BLaER1 (cell line): ENCODE measurements at regions not wholly inside any gene's neighbourhood (a gene's known extent, or its start where the extent isn't known, plus 50 kb on each side); places are given as distances from the start of the nearest gene placed in this dataset.

Experiments used
- H3K27ac ChIP-seq: shearing (Covaris generic); formaldehyde crosslinking; 2 replicates; pipeline ENCODE4 v1.8.1; 2022
- H3K27me3 ChIP-seq: shearing (Covaris generic); formaldehyde crosslinking; 2 replicates; pipeline ENCODE4 v1.8.1; 2022
- H3K36me3 ChIP-seq: shearing (Covaris generic); formaldehyde crosslinking; 2 replicates; pipeline ENCODE4 v1.8.1; 2022
- H3K4me1 ChIP-seq: shearing (Covaris generic); formaldehyde crosslinking; 2 replicates; pipeline ENCODE4 v1.8.1; 2022
- H3K4me2 ChIP-seq: shearing (Covaris generic); formaldehyde crosslinking; 2 replicates; pipeline ENCODE4 v1.8.1; 2022
- H3K4me3 ChIP-seq: shearing (Covaris generic); formaldehyde crosslinking; 2 replicates; pipeline ENCODE4 v1.8.1; 2022
- H3K9ac ChIP-seq: shearing (Covaris generic); formaldehyde crosslinking; 2 replicates; pipeline ENCODE4 v1.8.1; 2022
- H3K9me3 ChIP-seq: shearing (Covaris generic); formaldehyde crosslinking; 2 replicates; pipeline ENCODE4 v1.8.1; 2022
- H4K20me1 ChIP-seq: shearing (Covaris generic); formaldehyde crosslinking; 2 replicates; pipeline ENCODE4 v1.8.1; 2022
- Cebpa-rat ChIP-seq: shearing (Covaris generic); IDR thresholded peaks from 2 replicates; pipeline ENCODE4 v1.8.1; 2022

- TF ChIP-seq Cebpa-rat, result no peak
- Histone ChIP-seq H3K36me3 (no peaks in the 10 kb centered on the region), H3K4me1 (no peaks in the 10 kb centered on the region), H3K9me3 (no peaks in the 10 kb centered on the region), H4K20me1 (no peaks in the 10 kb centered on the region), H3K9ac (no peak overlapping the region), H3K27ac (no peak overlapping the region), H3K4me3 (no peak overlapping the region), H3K4me2 (no peak overlapping the region), H3K27me3 (no peaks in the 10 kb centered on the region)
Measured at GRCh38 chr4:13705521-13706041, 78.1 kb upstream of the BOD1L1 start.

- no peaks in the 10 kb centered on the region for H3K4me1 ChIP-seq
- no peaks in the 10 kb centered on the region for H3K27me3 ChIP-seq
- H3K9ac ChIP-seq, result no peak overlapping the region
- no peak overlapping the region for H3K4me3 ChIP-seq
- H3K36me3 ChIP-seq, result no peaks in the 10 kb centered on the region
- no peak for TF ChIP-seq Cebpa-rat
- no peak overlapping the region for H3K27ac ChIP-seq
- H4K20me1 ChIP-seq, result no peaks in the 10 kb centered on the region
- no peaks in the 10 kb centered on the region for H3K9me3 ChIP-seq
- H3K4me2 ChIP-seq, result no peak overlapping the region
Measured at GRCh38 chr4:13706120-13706519, 78.6 kb upstream of the BOD1L1 start.

DNA sequence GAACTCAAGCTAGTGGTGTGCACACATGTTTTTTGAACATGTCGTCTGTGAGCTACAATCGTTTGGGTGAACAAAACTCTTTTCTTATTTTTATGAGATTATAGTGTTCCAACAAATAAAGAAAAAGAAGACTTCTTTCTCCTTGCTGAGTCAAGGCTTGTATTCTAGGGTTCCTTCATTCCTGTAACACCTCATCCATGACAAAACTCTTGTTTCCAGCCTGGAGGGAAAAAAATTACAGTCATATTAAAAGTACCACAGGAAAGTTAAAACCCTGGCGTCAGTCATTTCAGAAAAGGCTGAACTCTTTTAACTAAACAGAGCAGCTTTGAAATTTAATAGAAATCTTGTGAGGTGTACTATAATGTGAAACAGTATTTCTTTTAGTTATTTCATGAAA, 79.2 kb upstream of the BOD1L1 start:
- Histone ChIP-seq H3K36me3 (no peaks in the 10 kb centered on the region), H3K4me2 (no peak overlapping the region), H3K4me1 (no peaks in the 10 kb centered on the region), H3K9ac (no peak overlapping the region), H3K27ac (no peak overlapping the region), H3K4me3 (no peak overlapping the region), H3K9me3 (no peaks in the 10 kb centered on the region), H4K20me1 (no peaks in the 10 kb centered on the region), H3K27me3 (no peaks in the 10 kb centered on the region)
- no peak for TF ChIP-seq Cebpa-rat

DNA sequence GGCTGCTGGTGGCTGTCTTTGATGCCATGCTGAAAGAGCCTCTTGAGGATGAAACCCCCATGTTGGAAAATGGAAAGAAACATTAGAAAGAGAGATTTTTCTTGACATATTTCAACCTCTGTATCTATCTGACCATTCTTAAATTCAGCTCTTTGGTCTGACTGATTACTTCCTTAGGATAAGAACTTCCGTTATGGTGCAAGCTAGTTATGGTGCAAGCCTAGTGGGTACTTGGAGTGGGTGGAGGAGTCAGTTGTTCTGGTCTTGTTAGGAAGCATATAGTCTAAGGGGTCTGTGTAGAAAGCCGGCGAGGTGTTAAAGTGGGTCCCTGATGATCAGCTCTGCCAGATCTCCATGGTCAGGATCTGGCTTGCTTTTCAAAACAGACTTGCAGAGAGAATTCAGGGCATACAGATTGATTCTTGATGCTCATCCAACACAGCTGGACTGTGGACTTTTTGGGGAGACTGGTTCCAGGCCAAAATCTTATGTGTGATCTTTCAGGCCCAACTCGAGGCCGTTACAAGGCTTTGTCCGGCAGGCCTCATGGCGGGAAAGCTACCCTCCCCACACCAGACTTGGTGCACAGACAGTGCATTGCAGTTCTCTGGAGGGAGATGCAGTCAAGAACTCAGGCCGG, 82.8 kb upstream of the BOD1L1 start:
- Histone ChIP-seq H3K27me3 (no peaks in the 10 kb centered on the region), H3K27ac (no peak overlapping the region), H3K4me1 (no peaks in the 10 kb centered on the region), H3K9me3 (no peaks in the 10 kb centered on the region), H3K36me3 (no peaks in the 10 kb centered on the region), H3K4me3 (no peak overlapping the region), H4K20me1 (no peaks in the 10 kb centered on the region), H3K4me2 (no peak overlapping the region), H3K9ac (no peak overlapping the region)
- TF ChIP-seq Cebpa-rat, result no peak

DNA sequence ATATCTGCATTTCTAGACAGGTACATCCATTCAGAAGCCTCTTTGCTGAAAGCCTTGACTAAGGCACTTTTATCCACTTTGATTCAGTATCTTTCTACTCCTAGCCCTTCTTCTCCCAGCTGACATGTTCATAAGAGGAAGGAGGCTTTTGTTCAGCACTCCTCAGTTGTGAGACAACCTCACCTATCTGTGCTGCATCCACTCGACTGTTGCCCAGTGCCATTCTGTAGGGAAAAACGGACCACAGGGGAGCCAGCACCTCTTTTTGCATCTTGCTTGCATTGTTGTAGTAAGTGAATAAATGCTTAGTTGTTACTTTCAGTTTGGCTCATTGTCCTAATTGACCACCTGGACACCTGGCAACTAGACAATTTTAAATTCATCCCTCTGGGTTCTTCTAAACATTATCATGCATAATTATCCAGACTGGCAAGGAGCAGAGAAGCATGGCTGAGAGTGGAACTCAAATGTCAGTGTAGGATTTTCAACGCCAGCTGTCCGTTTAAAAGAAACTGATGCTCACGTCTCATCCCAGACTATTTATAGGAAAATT, 83.8 kb upstream of the BOD1L1 start:
- H3K9ac ChIP-seq, result no peak overlapping the region
- no peak overlapping the region for H3K4me2 ChIP-seq
- H3K4me1 ChIP-seq, result no peaks in the 10 kb centered on the region
- no peaks in the 10 kb centered on the region for H4K20me1 ChIP-seq
- H3K9me3 ChIP-seq, result no peaks in the 10 kb centered on the region
- H3K4me3 ChIP-seq, result no peak overlapping the region
- TF ChIP-seq Cebpa-rat, result no peak
- H3K27ac ChIP-seq, result no peak overlapping the region
- no peaks in the 10 kb centered on the region for H3K36me3 ChIP-seq
- no peaks in the 10 kb centered on the region for H3K27me3 ChIP-seq

- H3K27me3 ChIP-seq, result no peaks in the 10 kb centered on the region
- H3K4me1 ChIP-seq, result no peaks in the 10 kb centered on the region
- no peak overlapping the region for H3K9ac ChIP-seq
Measured at GRCh38 chr4:13721894-13722293, 94.4 kb upstream of the BOD1L1 start.

GRCh38 chr4:13722649-13723048, 95.1 kb upstream of the BOD1L1 start:
- Histone ChIP-seq H3K9me3 (no peaks in the 10 kb centered on the region), H3K27me3 (no peaks in the 10 kb centered on the region), H3K4me2 (no peak overlapping the region), H4K20me1 (no peaks in the 10 kb centered on the region), H3K9ac (no peak overlapping the region), H3K4me3 (no peak overlapping the region), H3K4me1 (no peaks in the 10 kb centered on the region), H3K27ac (no peak overlapping the region), H3K36me3 (no peaks in the 10 kb centered on the region)
- no peak for TF ChIP-seq Cebpa-rat

More at GRCh38 chr4:13721894-13722293, 94.4 kb upstream of the BOD1L1 start:
- H3K4me2 ChIP-seq, result no peak overlapping the region
- no peaks in the 10 kb centered on the region for H4K20me1 ChIP-seq
- no peak overlapping the region for H3K4me3 ChIP-seq
- no peaks in the 10 kb centered on the region for H3K9me3 ChIP-seq
- no peak overlapping the region for H3K27ac ChIP-seq
- TF ChIP-seq Cebpa-rat, result no peak
- no peaks in the 10 kb centered on the region for H3K36me3 ChIP-seq

DNA sequence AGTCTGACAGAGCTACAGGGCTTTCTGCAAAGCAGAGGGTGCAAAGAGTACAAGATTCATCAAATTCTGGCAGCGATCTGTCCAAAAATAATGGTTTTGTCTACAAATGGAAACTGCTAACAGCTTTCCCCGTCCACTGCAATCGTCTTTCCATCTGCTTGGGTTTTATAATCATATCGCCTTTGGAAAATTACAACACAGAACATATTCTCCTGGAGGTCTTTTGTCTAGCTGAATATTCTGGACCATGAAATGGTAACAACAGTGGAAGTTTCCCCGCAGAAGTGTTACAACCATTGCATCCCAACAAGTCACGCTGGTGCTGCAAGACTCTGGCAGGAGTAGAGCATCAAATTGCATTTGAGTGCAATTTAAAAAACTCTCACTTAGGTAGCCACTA, 101.2 kb upstream of the BOD1L1 start:
- Histone ChIP-seq H3K4me1 (no peaks in the 10 kb centered on the region), H3K9me3 (no peaks in the 10 kb centered on the region), H4K20me1 (no peaks in the 10 kb centered on the region), H3K27me3 (no peaks in the 10 kb centered on the region), H3K36me3 (no peaks in the 10 kb centered on the region), H3K27ac (no peak overlapping the region), H3K4me3 (no peak overlapping the region), H3K9ac (no peak overlapping the region), H3K4me2 (no peak overlapping the region)
- no peak for TF ChIP-seq Cebpa-rat

GRCh38 chr4:13731019-13731418, 103.5 kb upstream of the BOD1L1 start:
- no peak overlapping the region for H3K4me2 ChIP-seq
- no peak overlapping the region for H3K9ac ChIP-seq
- no peaks in the 10 kb centered on the region for H4K20me1 ChIP-seq
- TF ChIP-seq Cebpa-rat, result no peak
- no peaks in the 10 kb centered on the region for H3K27me3 ChIP-seq
- no peaks in the 10 kb centered on the region for H3K36me3 ChIP-seq
- H3K9me3 ChIP-seq, result no peaks in the 10 kb centered on the region
- no peak overlapping the region for H3K27ac ChIP-seq
- no peak overlapping the region for H3K4me3 ChIP-seq
- H3K4me1 ChIP-seq, result no peaks in the 10 kb centered on the region

- no peak overlapping the region for H3K4me2 ChIP-seq
- no peaks in the 10 kb centered on the region for H4K20me1 ChIP-seq
- H3K27me3 ChIP-seq, result no peaks in the 10 kb centered on the region
- no peak overlapping the region for H3K4me3 ChIP-seq
- no peaks in the 10 kb centered on the region for H3K36me3 ChIP-seq
- H3K9ac ChIP-seq, result no peak overlapping the region
- no peak overlapping the region for H3K27ac ChIP-seq
- H3K4me1 ChIP-seq, result no peaks in the 10 kb centered on the region
- H3K9me3 ChIP-seq, result no peaks in the 10 kb centered on the region
- no peak for TF ChIP-seq Cebpa-rat
Measured at GRCh38 chr4:13733817-13734216, 106.3 kb upstream of the BOD1L1 start.
